SK-N-SH treated with all-trans-retinoic acid at 6 μM for 48 hours (cell line): ENCODE measurements at regions not wholly inside any gene's neighbourhood (a gene's known extent, or its start where the extent isn't known, plus 50 kb on each side); places are given as distances from the start of the nearest gene placed in this dataset.
"Not testable (repeated sequence)": the region's sequence is repeated elsewhere in the genome, so short reads cannot be mapped to it uniquely, and the experiment has no call there.

Experiments
- ATAC-seq: fragments of 200-7000 bp; cut with Tn5 transposase; 3 replicates; pipeline ENCODE4 v1.9.1; 2020; ENCODE audit warnings: mild to moderate bottlenecking, moderate library complexity
- ARNTL ChIP-seq: fragments of 450-650 bp; formaldehyde crosslinking; IDR thresholded peaks from 2 replicates; pipeline ENCODE4 v1.5.0; 2020; ENCODE audit warnings: low read depth, mild to moderate bottlenecking, moderate library complexity, borderline replicate concordance
- BACH2 ChIP-seq: fragments of 250-450 bp; sonication (Bioruptor Pico); IDR thresholded peaks from 2 replicates; pipeline ENCODE4 v1.9.0; 2021; ENCODE audit warnings: mild to moderate bottlenecking, borderline replicate concordance
- CSDC2 ChIP-seq: fragments of 250-450 bp; sonication (Bioruptor Pico); IDR thresholded peaks from 2 replicates; pipeline ENCODE4 v1.5.0; 2020; ENCODE audit warnings: mild to moderate bottlenecking, moderate library complexity
- CSRNP3 ChIP-seq: fragments of 250-450 bp; sonication (Bioruptor Pico); IDR thresholded peaks from 2 replicates; pipeline ENCODE4 v1.5.1; 2021; ENCODE audit warnings: mild to moderate bottlenecking, moderate library complexity
- ESRRG ChIP-seq: fragments of 250-450 bp; sonication (Bioruptor Pico); IDR thresholded peaks from 2 replicates; pipeline ENCODE4 v1.6.1; 2021; ENCODE audit warnings: mild to moderate bottlenecking
- GLIS3 ChIP-seq: fragments of 250-450 bp; sonication (Bioruptor Pico); IDR thresholded peaks from 2 replicates; pipeline ENCODE4 v1.5.0; 2020; ENCODE audit warnings: mild to moderate bottlenecking, moderate library complexity
- ISL1 ChIP-seq: fragments of 250-450 bp; sonication (Bioruptor Pico); IDR thresholded peaks from 2 replicates; pipeline ENCODE4 v2.1.2; 2022; ENCODE audit warnings: mild to moderate bottlenecking, moderate library complexity
- PATZ1 ChIP-seq: fragments of 250-450 bp; sonication (Bioruptor Pico); IDR thresholded peaks from 2 replicates; pipeline ENCODE4 v1.8.0; 2020; ENCODE audit warnings: mild to moderate bottlenecking, moderate library complexity, borderline replicate concordance
- PPARA ChIP-seq: fragments of 250-450 bp; sonication (Bioruptor Pico); IDR thresholded peaks from 2 replicates; pipeline ENCODE4 v1.5.0; 2020; ENCODE audit warnings: mild to moderate bottlenecking, borderline replicate concordance
- RARB ChIP-seq: fragments of 250-450 bp; sonication (Bioruptor Pico); IDR thresholded peaks from 2 replicates; pipeline ENCODE4 v1.8.0; 2021; ENCODE audit warnings: mild to moderate bottlenecking, moderate library complexity
- SNAI2 ChIP-seq: fragments of 250-450 bp; sonication (Bioruptor Pico); IDR thresholded peaks from 2 replicates; pipeline ENCODE4 v1.5.0; 2020; ENCODE audit warnings: mild to moderate bottlenecking, moderate library complexity
- TCF4 ChIP-seq: fragments of 250-450 bp; sonication (Bioruptor Pico); IDR thresholded peaks from 2 replicates; pipeline ENCODE4 v1.8.0; 2021; ENCODE audit warnings: mild to moderate bottlenecking, moderate library complexity, borderline replicate concordance
- TOX ChIP-seq: fragments of 250-450 bp; sonication (Bioruptor Pico); IDR thresholded peaks from 2 replicates; pipeline ENCODE4 v1.8.0; 2021; ENCODE audit warnings: mild to moderate bottlenecking, moderate library complexity, borderline replicate concordance
- TSHZ2 ChIP-seq: fragments of 250-450 bp; sonication (Bioruptor Pico); IDR thresholded peaks from 2 replicates; pipeline ENCODE4 v1.5.0; 2020; ENCODE audit warnings: mild to moderate bottlenecking, moderate library complexity
- ZC3H10 ChIP-seq: fragments of 250-450 bp; sonication (Bioruptor Pico); IDR thresholded peaks from 2 replicates; pipeline ENCODE4 v1.5.1; 2021; ENCODE audit warnings: mild to moderate bottlenecking, moderate library complexity
- ZFP3 ChIP-seq: fragments of 250-450 bp; sonication (Bioruptor Pico); IDR thresholded peaks from 2 replicates; pipeline ENCODE4 v1.5.0; 2020; ENCODE audit warnings: mild to moderate bottlenecking, moderate library complexity
- ZFP30 ChIP-seq: fragments of 450-650 bp; formaldehyde crosslinking; IDR thresholded peaks from 2 replicates; pipeline ENCODE4 v1.5.0; 2022; ENCODE audit warnings: mild to moderate bottlenecking, moderate library complexity
- ZNF565 ChIP-seq: fragments of 450-650 bp; formaldehyde crosslinking; conservative IDR thresholded peaks from 2 replicates; pipeline ENCODE4 v1.5.0; 2020; ENCODE audit warnings: low read depth, mild to moderate bottlenecking, moderate library complexity
- ZNF70 ChIP-seq: fragments of 450-650 bp; formaldehyde crosslinking; IDR thresholded peaks from 2 replicates; pipeline ENCODE4 v1.5.0; 2020; ENCODE audit warnings: mild to moderate bottlenecking, moderate library complexity
- ZNF8 ChIP-seq: fragments of 450-650 bp; formaldehyde crosslinking; IDR thresholded peaks from 2 replicates; pipeline ENCODE4 v1.5.0; 2020; ENCODE audit warnings: mild to moderate bottlenecking, moderate library complexity
- TF ChIP-seq, protein P1 (sequence below): fragments of 250-450 bp; sonication (Bioruptor Pico); IDR thresholded peaks from 2 replicates; pipeline ENCODE4 v1.5.1; 2020; ENCODE audit warnings: low read depth, mild to moderate bottlenecking, moderate library complexity
- TF ChIP-seq, protein P2 (sequence below): fragments of 250-450 bp; sonication (Bioruptor Pico); IDR thresholded peaks from 2 replicates; pipeline ENCODE4 v1.8.0; 2021; ENCODE audit warnings: low read depth, mild to moderate bottlenecking, moderate library complexity, borderline replicate concordance

GRCh38 chr6:72466971-72467566 lies 154.8 kb upstream of the KCNQ5 start:
- no peak for TF ChIP-seq RARB (CRISPR knock-in tag)
- no peak for TF ChIP-seq ESRRG (CRISPR knock-in tag)
- no peak for TF ChIP-seq ZNF565 (CRISPR knock-in tag)
- no peak for TF ChIP-seq PPARA (CRISPR knock-in tag)
- no peak for TF ChIP-seq ARNTL (CRISPR knock-in tag)
- no peak for TF ChIP-seq TSHZ2
- no peak for TF ChIP-seq ZNF8
- TF ChIP-seq CSDC2 (CRISPR knock-in tag), result no peak
- no peak for TF ChIP-seq PATZ1 (CRISPR knock-in tag)
- TF ChIP-seq ZFP3 (CRISPR knock-in tag), result no peak
- TF ChIP-seq, protein P1, sequence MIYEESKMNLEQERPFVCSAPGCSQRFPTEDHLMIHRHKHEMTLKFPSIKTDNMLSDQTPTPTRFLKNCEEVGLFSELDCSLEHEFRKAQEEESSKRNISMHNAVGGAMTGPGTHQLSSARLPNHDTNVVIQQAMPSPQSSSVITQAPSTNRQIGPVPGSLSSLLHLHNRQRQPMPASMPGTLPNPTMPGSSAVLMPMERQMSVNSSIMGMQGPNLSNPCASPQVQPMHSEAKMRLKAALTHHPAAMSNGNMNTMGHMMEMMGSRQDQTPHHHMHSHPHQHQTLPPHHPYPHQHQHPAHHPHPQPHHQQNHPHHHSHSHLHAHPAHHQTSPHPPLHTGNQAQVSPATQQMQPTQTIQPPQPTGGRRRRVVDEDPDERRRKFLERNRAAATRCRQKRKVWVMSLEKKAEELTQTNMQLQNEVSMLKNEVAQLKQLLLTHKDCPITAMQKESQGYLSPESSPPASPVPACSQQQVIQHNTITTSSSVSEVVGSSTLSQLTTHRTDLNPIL (CRISPR knock-in tag), result no peak
- no peak for TF ChIP-seq TOX (CRISPR knock-in tag)
- TF ChIP-seq ZC3H10 (CRISPR knock-in tag), result no peak
- TF ChIP-seq TCF4, result no peak
- no peak for TF ChIP-seq BACH2 (CRISPR knock-in tag)
- TF ChIP-seq ISL1, result no peak
- no peak for TF ChIP-seq CSRNP3 (CRISPR knock-in tag)
- TF ChIP-seq, all 23 proteins: peak for 0

GRCh38 chr6:72469406-72469983 lies 152.4 kb upstream of the KCNQ5 start:
- ATAC-seq, result not testable (repeated sequence)

More at GRCh38 chr6:72466971-72467566, 154.8 kb upstream of the KCNQ5 start:
- no peak for ATAC-seq

DNA sequence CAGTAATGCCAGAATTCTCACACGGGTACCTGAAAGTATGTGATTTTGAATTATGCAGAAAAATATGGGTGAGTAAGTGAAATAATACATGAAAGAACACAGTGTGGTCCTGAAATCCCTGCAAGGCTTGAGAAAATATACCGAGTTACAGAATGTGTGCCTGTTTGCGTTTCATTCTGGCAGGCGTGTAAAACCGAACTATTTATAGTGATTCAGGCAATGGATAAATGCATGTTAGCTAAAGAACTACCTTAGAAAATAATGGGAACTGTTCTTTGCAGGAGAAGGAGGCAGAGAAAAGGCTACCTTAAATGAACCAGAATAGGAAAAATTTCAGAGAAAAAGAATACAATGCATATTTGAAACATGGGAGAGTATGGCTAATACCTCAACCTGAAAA lies 145.8 kb upstream of the KCNQ5 start:
- ATAC-seq, result no peak
- TF ChIP-seq PATZ1 (CRISPR knock-in tag) (no peak), TCF4 (no peak), BACH2 (CRISPR knock-in tag) (no peak), ZFP3 (CRISPR knock-in tag) (no peak), GLIS3 (CRISPR knock-in tag) (no peak), ZNF70 (CRISPR knock-in tag) (no peak), CSRNP3 (CRISPR knock-in tag) (no peak), ESRRG (CRISPR knock-in tag) (no peak), ZNF565 (CRISPR knock-in tag) (no peak), SNAI2 (CRISPR knock-in tag) (no peak), CSDC2 (CRISPR knock-in tag) (no peak), ZFP30 (CRISPR knock-in tag) (no peak), ZC3H10 (CRISPR knock-in tag) (no peak), RARB (CRISPR knock-in tag) (no peak), ISL1 (no peak), TOX (CRISPR knock-in tag) (no peak)
- TF ChIP-seq, protein P2, sequence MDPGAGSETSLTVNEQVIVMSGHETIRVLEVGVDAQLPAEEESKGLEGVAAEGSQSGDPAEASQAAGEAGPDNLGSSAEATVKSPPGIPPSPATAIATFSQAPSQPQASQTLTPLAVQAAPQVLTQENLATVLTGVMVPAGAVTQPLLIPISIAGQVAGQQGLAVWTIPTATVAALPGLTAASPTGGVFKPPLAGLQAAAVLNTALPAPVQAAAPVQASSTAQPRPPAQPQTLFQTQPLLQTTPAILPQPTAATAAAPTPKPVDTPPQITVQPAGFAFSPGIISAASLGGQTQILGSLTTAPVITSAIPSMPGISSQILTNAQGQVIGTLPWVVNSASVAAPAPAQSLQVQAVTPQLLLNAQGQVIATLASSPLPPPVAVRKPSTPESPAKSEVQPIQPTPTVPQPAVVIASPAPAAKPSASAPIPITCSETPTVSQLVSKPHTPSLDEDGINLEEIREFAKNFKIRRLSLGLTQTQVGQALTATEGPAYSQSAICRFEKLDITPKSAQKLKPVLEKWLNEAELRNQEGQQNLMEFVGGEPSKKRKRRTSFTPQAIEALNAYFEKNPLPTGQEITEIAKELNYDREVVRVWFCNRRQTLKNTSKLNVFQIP, result no peak
- TF ChIP-seq, protein P1 (CRISPR knock-in tag), result no peak
